ENCODE measurements at regions not wholly inside any gene's neighbourhood (a gene's known extent, or its start where the extent isn't known, plus 50 kb on each side); places are given as distances from the start of the nearest gene placed in this dataset.

- TF ChIP-seq, protein P1, sequence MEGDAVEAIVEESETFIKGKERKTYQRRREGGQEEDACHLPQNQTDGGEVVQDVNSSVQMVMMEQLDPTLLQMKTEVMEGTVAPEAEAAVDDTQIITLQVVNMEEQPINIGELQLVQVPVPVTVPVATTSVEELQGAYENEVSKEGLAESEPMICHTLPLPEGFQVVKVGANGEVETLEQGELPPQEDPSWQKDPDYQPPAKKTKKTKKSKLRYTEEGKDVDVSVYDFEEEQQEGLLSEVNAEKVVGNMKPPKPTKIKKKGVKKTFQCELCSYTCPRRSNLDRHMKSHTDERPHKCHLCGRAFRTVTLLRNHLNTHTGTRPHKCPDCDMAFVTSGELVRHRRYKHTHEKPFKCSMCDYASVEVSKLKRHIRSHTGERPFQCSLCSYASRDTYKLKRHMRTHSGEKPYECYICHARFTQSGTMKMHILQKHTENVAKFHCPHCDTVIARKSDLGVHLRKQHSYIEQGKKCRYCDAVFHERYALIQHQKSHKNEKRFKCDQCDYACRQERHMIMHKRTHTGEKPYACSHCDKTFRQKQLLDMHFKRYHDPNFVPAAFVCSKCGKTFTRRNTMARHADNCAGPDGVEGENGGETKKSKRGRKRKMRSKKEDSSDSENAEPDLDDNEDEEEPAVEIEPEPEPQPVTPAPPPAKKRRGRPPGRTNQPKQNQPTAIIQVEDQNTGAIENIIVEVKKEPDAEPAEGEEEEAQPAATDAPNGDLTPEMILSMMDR (conservative IDR thresholded peaks at IDR 0.05; ENCODE audit: low read length), result no peak
- TF ChIP-seq EZH2phosphoT487 (IDR thresholded peaks at IDR 0.05; ENCODE audit: borderline replicate concordance), result no peak
Observed at GRCh38 chr11:15568440-15568839, 453.7 kb downstream of the INSC start.
